ENCODE measurements at regions not wholly inside any gene's neighbourhood (a gene's known extent, or its start where the extent isn't known, plus 50 kb on each side); places are given as distances from the start of the nearest gene placed in this dataset.
"Not testable (repeated sequence)": the region's sequence is repeated elsewhere in the genome, so short reads cannot be mapped to it uniquely, and the experiment has no call there.

DNA sequence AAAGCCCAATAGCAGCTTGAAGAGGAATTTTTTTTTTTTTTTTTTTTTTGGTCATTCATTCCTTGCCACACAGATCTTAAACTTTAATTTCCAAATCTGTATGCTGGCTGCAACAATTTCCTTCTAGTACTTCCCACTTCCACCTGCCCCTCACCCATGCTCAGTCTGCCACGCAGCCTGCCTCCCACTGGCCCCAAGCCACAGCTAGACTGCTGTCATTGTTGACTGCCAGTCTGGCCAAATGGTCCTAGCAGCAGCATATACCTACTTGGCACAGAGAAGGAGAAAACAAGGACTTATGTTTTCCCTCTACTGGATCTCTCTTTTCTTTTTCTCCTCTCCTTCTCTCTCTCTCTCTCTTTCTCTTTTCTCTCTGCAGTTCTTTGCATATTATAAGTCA, 118.3 kb upstream of the HEY2 start:
- Histone ChIP-seq H3K27ac (ENCODE audit: low read depth in 1 of 2, low read length in 1 of 2) (no peak overlapping the region), H3K4me3 (ENCODE audit: low read length in 2 of 2) (no peak overlapping the region)
- 51% methylated on average over 1 of the region's 1 CpG for WGBS

GRCh38 chr6:125636011-125636410, 113.4 kb upstream of the HEY2 start:
- not testable (repeated sequence) for H3K27me3 ChIP-seq (ENCODE audit: control insufficient read depth in 2 of 2, insufficient read depth in 1 of 2, low read length in 1 of 2); H3K4me1 ChIP-seq (ENCODE audit: control insufficient read depth in 2 of 2, insufficient read depth in 2 of 2, low read length in 2 of 2); DNase-seq (ENCODE audit: low read depth in 6 of 9, low spot score in 9 of 9); H3K27ac ChIP-seq (ENCODE audit: low read depth in 1 of 2, low read length in 1 of 2); H3K4me3 ChIP-seq (ENCODE audit: low read length in 2 of 2); H3K36me3 ChIP-seq (ENCODE audit: control insufficient read depth in 2 of 2, insufficient read depth in 2 of 2, low read length in 1 of 2); H3K9me3 ChIP-seq (ENCODE audit: control insufficient read depth in 2 of 2, insufficient read depth in 1 of 2, low read length in 1 of 2)
- 93% methylated on average over 2 of the region's 2 CpGs for WGBS

More for the DNA sequence above, 118.3 kb upstream of the HEY2 start:
- H3K36me3 ChIP-seq (ENCODE audit: control insufficient read depth in 2 of 2, insufficient read depth in 2 of 2, low read length in 1 of 2), result no peaks in the 10 kb centered on the region
- no peaks in the 10 kb centered on the region for H3K9me3 ChIP-seq (ENCODE audit: control insufficient read depth in 2 of 2, insufficient read depth in 1 of 2, low read length in 1 of 2)
- no peaks in the 10 kb centered on the region for H3K27me3 ChIP-seq (ENCODE audit: control insufficient read depth in 2 of 2, insufficient read depth in 1 of 2, low read length in 1 of 2)
- H3K4me1 ChIP-seq (ENCODE audit: control insufficient read depth in 2 of 2, insufficient read depth in 2 of 2, low read length in 2 of 2), result no peaks in the 10 kb centered on the region
- DNase-seq (ENCODE audit: low read depth in 6 of 9, low spot score in 9 of 9), result no peak

DNA sequence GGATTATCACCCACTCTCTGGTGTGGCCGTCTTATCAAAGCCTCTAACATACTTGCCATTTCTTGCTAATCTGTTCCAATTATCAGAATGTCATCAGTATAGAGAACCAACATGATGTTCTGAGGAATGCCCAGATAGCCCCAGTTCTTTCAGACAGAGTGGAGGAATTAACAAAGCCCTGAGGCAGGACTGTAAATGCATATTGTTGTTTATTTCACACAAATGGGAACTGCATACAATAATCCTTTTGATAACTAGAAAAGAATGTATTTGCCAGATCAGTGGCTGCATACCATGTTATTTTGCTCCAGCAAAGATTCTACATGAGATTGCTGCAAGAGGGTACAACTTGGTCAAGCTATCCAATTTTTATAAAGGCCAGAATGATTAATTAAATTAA, 112.8 kb upstream of the HEY2 start:
- Histone ChIP-seq H3K4me3 (ENCODE audit: low read length in 2 of 2) (no peak overlapping the region), H3K36me3 (ENCODE audit: control insufficient read depth in 2 of 2, insufficient read depth in 2 of 2, low read length in 1 of 2) (no peaks in the 10 kb centered on the region), H3K27me3 (ENCODE audit: control insufficient read depth in 2 of 2, insufficient read depth in 1 of 2, low read length in 1 of 2) (no peaks in the 10 kb centered on the region), H3K27ac (ENCODE audit: low read depth in 1 of 2, low read length in 1 of 2) (no peak overlapping the region), H3K4me1 (ENCODE audit: control insufficient read depth in 2 of 2, insufficient read depth in 2 of 2, low read length in 2 of 2) (no peaks in the 10 kb centered on the region), H3K9me3 (ENCODE audit: control insufficient read depth in 2 of 2, insufficient read depth in 1 of 2, low read length in 1 of 2) (no peaks in the 10 kb centered on the region)
- DNase-seq (ENCODE audit: low read depth in 6 of 9, low spot score in 9 of 9), result no peak
- whole genome bisulfite sequencing, result 96% methylated on average over 1 of the region's 1 CpG

DNA sequence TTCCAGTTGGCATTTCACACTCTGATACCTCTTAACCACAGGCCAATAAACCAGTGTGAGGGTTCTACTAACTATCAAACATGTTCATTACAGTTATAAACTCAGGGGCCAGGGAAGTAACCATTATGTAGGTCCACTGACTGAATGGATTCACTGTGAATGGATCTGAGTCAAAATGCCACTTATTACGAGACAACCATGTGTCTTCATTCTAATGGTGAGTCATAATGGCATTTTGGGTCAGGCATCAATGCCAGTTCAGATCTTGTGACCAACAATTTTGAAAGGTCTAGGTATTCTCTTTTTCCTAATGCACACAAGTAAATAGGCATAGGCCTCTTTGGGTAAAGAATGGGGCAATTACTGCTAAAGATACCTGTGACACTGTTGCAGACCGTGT, 112.2 kb upstream of the HEY2 start:
- no peaks in the 10 kb centered on the region for H3K4me1 ChIP-seq (ENCODE audit: control insufficient read depth in 2 of 2, insufficient read depth in 2 of 2, low read length in 2 of 2)
- WGBS, result 89% methylated on average over 2 of the region's 2 CpGs

GRCh38 chr6:125639466-125640020, 109.9 kb upstream of the HEY2 start:
- Histone ChIP-seq H3K9me3 (ENCODE audit: control insufficient read depth in 2 of 2, insufficient read depth in 1 of 2, low read length in 1 of 2) (no peaks in the 10 kb centered on the region), H3K4me3 (ENCODE audit: low read length in 2 of 2) (no peak overlapping the region), H3K27ac (ENCODE audit: low read depth in 1 of 2, low read length in 1 of 2) (no peak overlapping the region), H3K36me3 (ENCODE audit: control insufficient read depth in 2 of 2, insufficient read depth in 2 of 2, low read length in 1 of 2) (no peaks in the 10 kb centered on the region), H3K4me1 (ENCODE audit: control insufficient read depth in 2 of 2, insufficient read depth in 2 of 2, low read length in 2 of 2) (no peaks in the 10 kb centered on the region), H3K27me3 (ENCODE audit: control insufficient read depth in 2 of 2, insufficient read depth in 1 of 2, low read length in 1 of 2) (no peaks in the 10 kb centered on the region)
- DNase-seq (ENCODE audit: low read depth in 6 of 9, low spot score in 9 of 9), result peak in 4 of 9 donors; percentile 5 to 39 (median 12)
- WGBS, result 78% methylated on average over 3 of the region's 3 CpGs

More for the DNA sequence above, 112.2 kb upstream of the HEY2 start:
- no peak overlapping the region for H3K4me3 ChIP-seq (ENCODE audit: low read length in 2 of 2)
- no peaks in the 10 kb centered on the region for H3K9me3 ChIP-seq (ENCODE audit: control insufficient read depth in 2 of 2, insufficient read depth in 1 of 2, low read length in 1 of 2)
- H3K36me3 ChIP-seq (ENCODE audit: control insufficient read depth in 2 of 2, insufficient read depth in 2 of 2, low read length in 1 of 2), result no peaks in the 10 kb centered on the region
- no peak overlapping the region for H3K27ac ChIP-seq (ENCODE audit: low read depth in 1 of 2, low read length in 1 of 2)
- no peaks in the 10 kb centered on the region for H3K27me3 ChIP-seq (ENCODE audit: control insufficient read depth in 2 of 2, insufficient read depth in 1 of 2, low read length in 1 of 2)
- no peak for DNase-seq (ENCODE audit: low read depth in 6 of 9, low spot score in 9 of 9)

GRCh38 chr6:125640441-125641150, 108.8 kb upstream of the HEY2 start:
- H3K36me3 ChIP-seq (ENCODE audit: control insufficient read depth in 2 of 2, insufficient read depth in 2 of 2, low read length in 1 of 2), result no peaks in the 10 kb centered on the region

DNA sequence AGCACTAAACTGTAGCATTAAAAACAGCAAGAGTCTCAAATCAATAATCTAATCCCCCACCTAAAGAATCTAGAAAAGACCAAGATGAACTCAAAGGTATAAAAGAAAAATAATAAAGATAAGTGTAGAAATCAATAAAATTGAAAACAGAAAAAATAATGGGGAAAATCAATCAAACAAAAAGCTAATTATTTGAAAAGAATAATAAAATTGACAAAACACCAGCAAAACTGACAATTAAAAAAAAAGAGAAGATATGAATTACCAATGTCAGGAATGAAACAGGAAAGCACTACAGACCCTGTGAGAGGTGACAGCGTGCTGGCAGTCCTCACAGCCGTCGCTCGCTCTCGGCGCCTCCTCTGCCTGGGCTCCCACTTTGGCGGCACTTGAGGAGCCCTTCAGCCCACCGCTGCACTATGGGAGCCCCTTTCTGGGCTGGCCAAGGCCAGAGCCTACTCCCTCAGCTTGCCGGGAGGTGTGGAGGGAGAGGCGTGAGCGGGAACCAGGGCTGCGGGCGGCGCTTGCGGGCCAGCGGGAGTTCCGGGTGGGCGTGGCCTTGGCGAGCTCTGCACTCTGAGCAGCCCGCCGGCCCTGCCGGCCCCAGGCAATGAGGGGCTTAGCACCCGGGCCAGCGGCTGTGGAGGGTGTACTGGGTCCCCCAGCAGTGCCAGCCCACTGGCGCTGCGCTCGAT, 105.3 kb upstream of the HEY2 start:
- H3K27ac ChIP-seq (ENCODE audit: low read depth in 1 of 2, low read length in 1 of 2); H3K4me1 ChIP-seq (ENCODE audit: control insufficient read depth in 2 of 2, insufficient read depth in 2 of 2, low read length in 2 of 2); DNase-seq (ENCODE audit: low read depth in 6 of 9, low spot score in 9 of 9); H3K4me3 ChIP-seq (ENCODE audit: low read length in 2 of 2); H3K9me3 ChIP-seq (ENCODE audit: control insufficient read depth in 2 of 2, insufficient read depth in 1 of 2, low read length in 1 of 2); H3K36me3 ChIP-seq (ENCODE audit: control insufficient read depth in 2 of 2, insufficient read depth in 2 of 2, low read length in 1 of 2); H3K27me3 ChIP-seq (ENCODE audit: control insufficient read depth in 2 of 2, insufficient read depth in 1 of 2, low read length in 1 of 2): not testable (repeated sequence)
- 97% methylated on average over 27 of the region's 27 CpGs for WGBS

More at GRCh38 chr6:125640441-125641150, 108.8 kb upstream of the HEY2 start:
- Histone ChIP-seq H3K4me3 (ENCODE audit: low read length in 2 of 2) (no peak overlapping the region), H3K4me1 (ENCODE audit: control insufficient read depth in 2 of 2, insufficient read depth in 2 of 2, low read length in 2 of 2) (no peaks in the 10 kb centered on the region), H3K9me3 (ENCODE audit: control insufficient read depth in 2 of 2, insufficient read depth in 1 of 2, low read length in 1 of 2) (no peaks in the 10 kb centered on the region), H3K27ac (ENCODE audit: low read depth in 1 of 2, low read length in 1 of 2) (no peak overlapping the region), H3K27me3 (ENCODE audit: control insufficient read depth in 2 of 2, insufficient read depth in 1 of 2, low read length in 1 of 2) (no peaks in the 10 kb centered on the region)
- no peak for DNase-seq (ENCODE audit: low read depth in 6 of 9, low spot score in 9 of 9)
- WGBS, result 94% methylated on average over 5 of the region's 5 CpGs

GRCh38 chr6:125647391-125647790, 102.0 kb upstream of the HEY2 start:
- H3K4me1 ChIP-seq (ENCODE audit: control insufficient read depth in 2 of 2, insufficient read depth in 2 of 2, low read length in 2 of 2), result no peaks in the 10 kb centered on the region
- no peak overlapping the region for H3K27ac ChIP-seq (ENCODE audit: low read depth in 1 of 2, low read length in 1 of 2)
- 96% methylated on average over 4 of the region's 4 CpGs for WGBS
- DNase-seq (ENCODE audit: low read depth in 6 of 9, low spot score in 9 of 9), result no peak
- no peaks in the 10 kb centered on the region for H3K9me3 ChIP-seq (ENCODE audit: control insufficient read depth in 2 of 2, insufficient read depth in 1 of 2, low read length in 1 of 2)
- no peak overlapping the region for H3K4me3 ChIP-seq (ENCODE audit: low read length in 2 of 2)
- no peaks in the 10 kb centered on the region for H3K36me3 ChIP-seq (ENCODE audit: control insufficient read depth in 2 of 2, insufficient read depth in 2 of 2, low read length in 1 of 2)
- no peaks in the 10 kb centered on the region for H3K27me3 ChIP-seq (ENCODE audit: control insufficient read depth in 2 of 2, insufficient read depth in 1 of 2, low read length in 1 of 2)

DNA sequence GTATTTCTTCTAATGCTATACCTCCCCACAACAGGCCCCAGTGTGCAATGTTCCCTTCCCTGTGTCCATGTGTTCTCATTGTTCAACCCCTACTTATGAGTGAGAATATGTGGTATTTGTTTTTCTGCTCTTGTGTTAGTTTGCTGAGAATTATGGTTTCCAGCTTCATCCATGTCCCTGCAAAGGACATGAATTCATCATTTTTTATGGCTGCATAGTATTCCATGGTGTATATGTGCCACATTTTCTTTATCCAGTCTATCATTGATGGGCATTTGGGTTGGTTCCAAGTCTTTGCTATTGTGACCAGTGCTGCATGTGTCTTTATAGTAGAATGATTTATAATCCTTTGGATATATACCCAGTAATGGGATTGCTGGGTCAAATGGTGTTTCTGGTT, 95.7 kb upstream of the HEY2 start:
- not testable (repeated sequence) for H3K9me3 ChIP-seq (ENCODE audit: control insufficient read depth in 2 of 2, insufficient read depth in 1 of 2, low read length in 1 of 2); H3K4me3 ChIP-seq (ENCODE audit: low read length in 2 of 2)

More for the DNA sequence above, 95.7 kb upstream of the HEY2 start:
- not testable (repeated sequence) for DNase-seq (ENCODE audit: low read depth in 6 of 9, low spot score in 9 of 9); H3K27me3 ChIP-seq (ENCODE audit: control insufficient read depth in 2 of 2, insufficient read depth in 1 of 2, low read length in 1 of 2); H3K27ac ChIP-seq (ENCODE audit: low read depth in 1 of 2, low read length in 1 of 2); H3K4me1 ChIP-seq (ENCODE audit: control insufficient read depth in 2 of 2, insufficient read depth in 2 of 2, low read length in 2 of 2); H3K36me3 ChIP-seq (ENCODE audit: control insufficient read depth in 2 of 2, insufficient read depth in 2 of 2, low read length in 1 of 2)

All from thymus (tissue), 11 donors.